Endodermal cell (in vitro differentiated cells): ENCODE measurements at regions not wholly inside any gene's neighbourhood (a gene's known extent, or its start where the extent isn't known, plus 50 kb on each side); places are given as distances from the start of the nearest gene placed in this dataset.

Experiments
- DNase-seq: peaks from one replicate; pipeline ENCODE4 v3.0.0-alpha.2; 2017
- H3K27ac ChIP-seq: 2 replicates; pipeline ENCODE4 v1.5.1; 2013; ENCODE audit warnings: mild to moderate bottlenecking, low read depth, low read length, moderate library complexity
- H3K27me3 ChIP-seq: 2 replicates; pipeline ENCODE4 v1.6.1; 2013; ENCODE audit warnings: mild to moderate bottlenecking, low read length, moderate library complexity; ENCODE audit not compliant: insufficient read depth, control insufficient read depth, poor library complexity, severe bottlenecking
- H3K36me3 ChIP-seq: 2 replicates; pipeline ENCODE4 v1.7.0; 2013; ENCODE audit warnings: mild to moderate bottlenecking, low read length, moderate library complexity; ENCODE audit not compliant: control insufficient read depth, insufficient read depth
- H3K4me1 ChIP-seq: one replicate; pipeline ENCODE4 v1.7.0; 2013; ENCODE audit warnings: low read length; ENCODE audit not compliant: control insufficient read depth, insufficient read depth
- H3K4me3 ChIP-seq: 2 replicates; pipeline ENCODE4 v1.5.1; 2013; ENCODE audit warnings: mild to moderate bottlenecking, low read length, moderate library complexity
- H3K9ac ChIP-seq: 2 replicates; pipeline ENCODE4 v1.6.1; 2013; ENCODE audit warnings: mild to moderate bottlenecking, low read length, moderate library complexity; ENCODE audit not compliant: poor library complexity, severe bottlenecking; ENCODE audit errors: extremely low read depth
- H3K9me3 ChIP-seq: 2 replicates; pipeline ENCODE4 v1.6.1; 2013; ENCODE audit warnings: mild to moderate bottlenecking, low read length, moderate library complexity; ENCODE audit not compliant: control insufficient read depth
- H3K27ac Mint-ChIP-seq: 2 replicates; pipeline ENCODE4 v1.8.0; 2020; ENCODE audit warnings: mixed read lengths
- H3K27me3 Mint-ChIP-seq: 2 replicates; pipeline ENCODE4 v1.8.0; 2021; ENCODE audit warnings: mild to moderate bottlenecking, mixed read lengths; ENCODE audit not compliant: insufficient read depth
- H3K36me3 Mint-ChIP-seq: 2 replicates; pipeline ENCODE4 v1.8.0; 2020; ENCODE audit warnings: low read depth, mixed read lengths
- H3K4me1 Mint-ChIP-seq: 2 replicates; pipeline ENCODE4 v1.8.0; 2020; ENCODE audit warnings: mixed read lengths
- H3K4me3 Mint-ChIP-seq: 2 replicates; pipeline ENCODE4 v1.8.0; 2020; ENCODE audit warnings: mild to moderate bottlenecking, moderate library complexity, mixed read lengths
- H3K9me3 Mint-ChIP-seq: 2 replicates; pipeline ENCODE4 v1.8.0; 2020; ENCODE audit warnings: mild to moderate bottlenecking, mixed read lengths
- WGBS, 2 experiments: methylation state at CpG; one replicate each; pipeline versions ENCODE4 v1.1.5 to v1.1.7; 2013; ENCODE audit warnings: missing lambda C conversion rate in 2 of 2, mixed read lengths in 1 of 2; ENCODE audit not compliant: insufficient coverage in 1 of 2, insufficient read length in 1 of 2; 5-methylcytosine and 5-hydroxymethylcytosine counted together
- TF ChIP-seq, protein P1 (sequence below): fragments of 200-600 bp; sonication (generic); conservative IDR thresholded peaks from 2 replicates; pipeline ENCODE4 v1.5.0; 2021; ENCODE audit warnings: antibody characterized with exemption, mild to moderate bottlenecking

DNA sequence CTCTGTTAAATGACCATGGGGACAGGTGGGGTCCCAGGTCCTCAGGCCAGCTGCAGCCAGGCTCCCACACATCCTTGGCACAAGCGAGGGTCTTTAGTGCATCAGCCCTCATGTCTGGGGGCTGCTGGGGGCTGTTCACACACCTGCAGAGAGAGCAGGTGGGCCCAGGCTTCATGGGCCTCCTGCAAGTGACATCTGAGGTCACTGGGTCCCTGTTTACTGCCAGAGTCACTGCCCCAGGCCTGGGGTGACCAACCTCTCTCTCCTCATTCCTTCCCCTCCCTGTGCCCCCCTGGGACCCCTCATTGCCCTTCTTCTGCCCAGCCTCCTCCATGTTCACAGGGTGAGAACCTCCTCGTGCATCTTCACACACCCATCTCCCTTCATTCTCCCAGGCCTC lies 92.4 kb downstream of the RTL6 start:
- 95 to 100% methylated on average over 1 to 2 of the region's 2 CpGs for WGBS, 2 experiments
- H3K27ac ChIP-seq: no peak overlapping the region
- Mint-ChIP-seq H3K9me3 (no peaks in the 10 kb centered on the region), H3K27ac (no peak overlapping the region), H3K27me3 (peaks cover under 1% of the 10 kb centered on the region), H3K4me3 (no peak overlapping the region), H3K36me3 (no peaks in the 10 kb centered on the region), H3K4me1 (peaks cover 4% of the 10 kb centered on the region)
- no peaks in the 10 kb centered on the region for H3K27me3 ChIP-seq
- no peaks in the 10 kb centered on the region for H3K4me1 ChIP-seq
- H3K4me3 ChIP-seq: no peak overlapping the region
- H3K9me3 ChIP-seq: no peaks in the 10 kb centered on the region
- DNase-seq: peak; percentile 20
- no peak overlapping the region for H3K9ac ChIP-seq
- TF ChIP-seq, protein P1, sequence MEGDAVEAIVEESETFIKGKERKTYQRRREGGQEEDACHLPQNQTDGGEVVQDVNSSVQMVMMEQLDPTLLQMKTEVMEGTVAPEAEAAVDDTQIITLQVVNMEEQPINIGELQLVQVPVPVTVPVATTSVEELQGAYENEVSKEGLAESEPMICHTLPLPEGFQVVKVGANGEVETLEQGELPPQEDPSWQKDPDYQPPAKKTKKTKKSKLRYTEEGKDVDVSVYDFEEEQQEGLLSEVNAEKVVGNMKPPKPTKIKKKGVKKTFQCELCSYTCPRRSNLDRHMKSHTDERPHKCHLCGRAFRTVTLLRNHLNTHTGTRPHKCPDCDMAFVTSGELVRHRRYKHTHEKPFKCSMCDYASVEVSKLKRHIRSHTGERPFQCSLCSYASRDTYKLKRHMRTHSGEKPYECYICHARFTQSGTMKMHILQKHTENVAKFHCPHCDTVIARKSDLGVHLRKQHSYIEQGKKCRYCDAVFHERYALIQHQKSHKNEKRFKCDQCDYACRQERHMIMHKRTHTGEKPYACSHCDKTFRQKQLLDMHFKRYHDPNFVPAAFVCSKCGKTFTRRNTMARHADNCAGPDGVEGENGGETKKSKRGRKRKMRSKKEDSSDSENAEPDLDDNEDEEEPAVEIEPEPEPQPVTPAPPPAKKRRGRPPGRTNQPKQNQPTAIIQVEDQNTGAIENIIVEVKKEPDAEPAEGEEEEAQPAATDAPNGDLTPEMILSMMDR: no peak
- no peaks in the 10 kb centered on the region for H3K36me3 ChIP-seq

DNA sequence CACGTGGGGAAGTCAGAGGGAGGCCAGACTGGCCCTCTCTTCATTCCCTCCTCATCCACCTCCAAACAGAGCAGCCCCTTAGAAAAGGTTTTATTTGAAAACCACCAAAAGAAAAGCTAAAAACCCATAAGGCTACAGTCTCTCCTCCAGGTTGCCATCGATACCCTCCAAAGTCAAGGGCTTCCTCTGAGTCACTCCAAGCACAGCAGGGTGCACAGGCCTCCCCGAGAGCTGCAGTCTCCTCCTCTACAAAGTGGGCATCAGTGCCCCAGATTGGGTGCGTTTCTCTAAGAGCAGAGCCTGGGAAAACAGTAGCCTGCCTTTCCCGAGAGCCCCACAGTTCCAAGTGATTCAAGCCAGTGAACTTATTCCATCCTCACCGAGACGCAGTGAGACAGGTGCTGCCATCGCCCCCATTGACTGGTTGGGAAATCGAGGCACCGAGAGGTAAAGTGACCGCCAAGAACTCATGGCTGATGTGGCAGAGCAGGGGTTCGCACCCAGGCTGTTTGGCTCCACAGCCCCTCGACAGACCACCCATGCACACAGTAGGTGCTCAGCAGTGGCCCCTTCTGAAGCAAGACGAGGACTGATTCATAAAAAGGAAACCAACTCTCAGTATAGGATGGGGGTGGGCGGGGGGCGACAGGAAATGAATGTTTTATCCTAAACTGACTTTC lies 91.7 kb upstream of the SHISAL1 start:
- Histone ChIP-seq H3K36me3 (no peaks in the 10 kb centered on the region), H3K9me3 (no peaks in the 10 kb centered on the region), H3K9ac (no peak overlapping the region), H3K27ac (no peak overlapping the region), H3K4me3 (no peak overlapping the region), H3K4me1 (no peaks in the 10 kb centered on the region), H3K27me3 (no peaks in the 10 kb centered on the region)
- 92 to 95% methylated on average over 8 to 16 of the region's 16 CpGs for WGBS, 2 experiments
- DNase-seq: peak; percentile 19
- no peaks in the 10 kb centered on the region for H3K9me3 Mint-ChIP-seq
- H3K36me3 Mint-ChIP-seq: no peaks in the 10 kb centered on the region
- TF ChIP-seq, protein P1: no peak
- no peak overlapping the region for H3K27ac Mint-ChIP-seq
- H3K4me1 Mint-ChIP-seq: peaks cover 4% of the 10 kb centered on the region
- peaks cover 2% of the 10 kb centered on the region for H3K27me3 Mint-ChIP-seq
- H3K4me3 Mint-ChIP-seq: no peak overlapping the region

GRCh38 chr22:44403602-44404329 lies 91.0 kb upstream of the SHISAL1 start:
- Mint-ChIP-seq H3K27ac (no peak overlapping the region), H3K27me3 (peaks cover 2% of the 10 kb centered on the region), H3K9me3 (no peaks in the 10 kb centered on the region), H3K4me1 (peaks cover 4% of the 10 kb centered on the region), H3K4me3 (no peak overlapping the region), H3K36me3 (no peaks in the 10 kb centered on the region)
- H3K9me3 ChIP-seq: no peaks in the 10 kb centered on the region
- no peak overlapping the region for H3K27ac ChIP-seq
- TF ChIP-seq, protein P1: no peak
- no peaks in the 10 kb centered on the region for H3K36me3 ChIP-seq
- H3K4me3 ChIP-seq: no peak overlapping the region
- WGBS, 2 experiments: 89 to 95% methylated on average over 7 to 10 of the region's 10 CpGs
- no peaks in the 10 kb centered on the region for H3K27me3 ChIP-seq
- H3K4me1 ChIP-seq: no peaks in the 10 kb centered on the region
- no peak overlapping the region for H3K9ac ChIP-seq
- DNase-seq: peak; percentile 28
